ENCODE measurements at regions not wholly inside any gene's neighbourhood (a gene's known extent, or its start where the extent isn't known, plus 50 kb on each side); places are given as distances from the start of the nearest gene placed in this dataset.

GRCh38 chr1:190615818-190616217 lies 138.2 kb upstream of the BRINP3 start:
- no peak overlapping the region for H3K4me3 Mint-ChIP-seq
- no peak for ATAC-seq
- CTCF ChIA-PET, result no interaction called here

GRCh38 chr1:190616235-190616634 lies 138.6 kb upstream of the BRINP3 start:
- DNase-seq (no peak), ATAC-seq (no peak)
- H3K4me1 Mint-ChIP-seq, result no peaks in the 10 kb centered on the region
- H3K4me3 Mint-ChIP-seq, result no peak overlapping the region
- H3K27me3 Mint-ChIP-seq, result no peaks in the 10 kb centered on the region
- H3K27ac Mint-ChIP-seq, result no peak overlapping the region
- H3K36me3 Mint-ChIP-seq, result no peaks in the 10 kb centered on the region
- CTCF ChIA-PET, result no interaction called here
- peaks cover 6% of the 10 kb centered on the region for H3K9me3 Mint-ChIP-seq (ENCODE audit: low read depth)

More at GRCh38 chr1:190615818-190616217, 138.2 kb upstream of the BRINP3 start:
- H3K27me3 Mint-ChIP-seq, result no peaks in the 10 kb centered on the region
- H3K4me1 Mint-ChIP-seq, result no peaks in the 10 kb centered on the region
- H3K27ac Mint-ChIP-seq, result no peak overlapping the region
- no peaks in the 10 kb centered on the region for H3K36me3 Mint-ChIP-seq
- H3K9me3 Mint-ChIP-seq (ENCODE audit: low read depth), result peaks cover 6% of the 10 kb centered on the region
- DNase-seq, result no peak

- H3K9me3 Mint-ChIP-seq (ENCODE audit: low read depth), result peaks cover 6% of the 10 kb centered on the region
- H3K36me3 Mint-ChIP-seq, result no peaks in the 10 kb centered on the region
- H3K4me1 Mint-ChIP-seq, result no peaks in the 10 kb centered on the region
- H3K27ac Mint-ChIP-seq, result no peak overlapping the region
- CTCF ChIA-PET, result no interaction called here
- DNase-seq (no peak), ATAC-seq (no peak)
- H3K4me3 Mint-ChIP-seq, result no peak overlapping the region
- no peaks in the 10 kb centered on the region for H3K27me3 Mint-ChIP-seq
Observed at GRCh38 chr1:190619724-190620123, 142.1 kb upstream of the BRINP3 start.

GRCh38 chr1:190633488-190633887 lies 155.8 kb upstream of the BRINP3 start:
- H3K4me3 Mint-ChIP-seq, result no peak overlapping the region
- no peak for ATAC-seq
- no peak for DNase-seq
- no peak overlapping the region for H3K27ac Mint-ChIP-seq
- H3K4me1 Mint-ChIP-seq, result no peaks in the 10 kb centered on the region
- no peaks in the 10 kb centered on the region for H3K27me3 Mint-ChIP-seq
- H3K36me3 Mint-ChIP-seq, result no peaks in the 10 kb centered on the region
- CTCF ChIA-PET, result no interaction called here
- no peaks in the 10 kb centered on the region for H3K9me3 Mint-ChIP-seq (ENCODE audit: low read depth)

GRCh38 chr1:190634134-190634533 lies 156.5 kb upstream of the BRINP3 start:
- no peaks in the 10 kb centered on the region for H3K9me3 Mint-ChIP-seq (ENCODE audit: low read depth)
- DNase-seq (no peak), ATAC-seq (no peak)
- no peak overlapping the region for H3K27ac Mint-ChIP-seq
- H3K4me1 Mint-ChIP-seq, result no peaks in the 10 kb centered on the region
- H3K27me3 Mint-ChIP-seq, result no peaks in the 10 kb centered on the region
- H3K4me3 Mint-ChIP-seq, result no peak overlapping the region
- H3K36me3 Mint-ChIP-seq, result no peaks in the 10 kb centered on the region
- CTCF ChIA-PET, result no interaction called here

GRCh38 chr1:190649553-190649952 lies 171.9 kb upstream of the BRINP3 start:
- H3K27me3 Mint-ChIP-seq, result no peaks in the 10 kb centered on the region
- DNase-seq, result no peak
- H3K9me3 Mint-ChIP-seq (ENCODE audit: low read depth), result peaks cover 10% of the 10 kb centered on the region
- no peaks in the 10 kb centered on the region for H3K36me3 Mint-ChIP-seq
- peak overlapping the region; percentile 49 for H3K27ac Mint-ChIP-seq
- no peaks in the 10 kb centered on the region for H3K4me1 Mint-ChIP-seq
- no peak for ATAC-seq
- no peak overlapping the region for H3K4me3 Mint-ChIP-seq
- CTCF ChIA-PET, result no interaction called here

GRCh38 chr1:190658907-190659306 lies 181.2 kb upstream of the BRINP3 start:
- no peak for ATAC-seq

GRCh38 chr1:190663962-190664361 lies 186.3 kb upstream of the BRINP3 start:
- DNase-seq, result no peak
- Mint-ChIP-seq H3K9me3 (ENCODE audit: low read depth) (peaks cover 5% of the 10 kb centered on the region), H3K4me1 (no peaks in the 10 kb centered on the region), H3K4me3 (no peak overlapping the region), H3K36me3 (no peaks in the 10 kb centered on the region), H3K27me3 (no peaks in the 10 kb centered on the region), H3K27ac (no peak overlapping the region)
- CTCF ChIA-PET, result no interaction called here
- ATAC-seq, result no peak

More at GRCh38 chr1:190658907-190659306, 181.2 kb upstream of the BRINP3 start:
- no peaks in the 10 kb centered on the region for H3K27me3 Mint-ChIP-seq
- no peaks in the 10 kb centered on the region for H3K4me1 Mint-ChIP-seq
- CTCF ChIA-PET, result no interaction called here
- H3K9me3 Mint-ChIP-seq (ENCODE audit: low read depth), result peaks cover 5% of the 10 kb centered on the region
- H3K27ac Mint-ChIP-seq, result no peak overlapping the region
- no peaks in the 10 kb centered on the region for H3K36me3 Mint-ChIP-seq
- no peak for DNase-seq
- no peak overlapping the region for H3K4me3 Mint-ChIP-seq

- H3K9me3 Mint-ChIP-seq (ENCODE audit: low read depth), result peaks cover 5% of the 10 kb centered on the region
- H3K36me3 Mint-ChIP-seq, result no peaks in the 10 kb centered on the region
- H3K27me3 Mint-ChIP-seq, result no peaks in the 10 kb centered on the region
- no peak for DNase-seq
- H3K4me3 Mint-ChIP-seq, result no peak overlapping the region
- H3K27ac Mint-ChIP-seq, result no peak overlapping the region
- CTCF ChIA-PET, result no interaction called here
- no peaks in the 10 kb centered on the region for H3K4me1 Mint-ChIP-seq
- ATAC-seq, result no peak
Observed at GRCh38 chr1:190665045-190665444, 187.4 kb upstream of the BRINP3 start.

- Mint-ChIP-seq H3K4me1 (no peaks in the 10 kb centered on the region), H3K9me3 (ENCODE audit: low read depth) (peaks cover 2% of the 10 kb centered on the region), H3K4me3 (no peak overlapping the region), H3K27ac (no peak overlapping the region), H3K27me3 (no peaks in the 10 kb centered on the region), H3K36me3 (no peaks in the 10 kb centered on the region)
- DNase-seq (no peak), ATAC-seq (no peak)
- CTCF ChIA-PET, result no interaction called here
Observed at GRCh38 chr1:190667914-190668313, 190.2 kb upstream of the BRINP3 start.

- H3K27me3 Mint-ChIP-seq, result no peaks in the 10 kb centered on the region
- no peaks in the 10 kb centered on the region for H3K4me1 Mint-ChIP-seq
- CTCF ChIA-PET, result no interaction called here
- no peaks in the 10 kb centered on the region for H3K36me3 Mint-ChIP-seq
- H3K9me3 Mint-ChIP-seq (ENCODE audit: low read depth), result peaks cover 6% of the 10 kb centered on the region
- ATAC-seq (no peak), DNase-seq (no peak)
- H3K4me3 Mint-ChIP-seq, result no peak overlapping the region
- no peak overlapping the region for H3K27ac Mint-ChIP-seq
Observed at GRCh38 chr1:190679044-190679443, 201.4 kb upstream of the BRINP3 start.

- ATAC-seq (no peak), DNase-seq (no peak)
- no peak overlapping the region for H3K27ac Mint-ChIP-seq
- no peak overlapping the region for H3K4me3 Mint-ChIP-seq
- CTCF ChIA-PET, result no interaction called here
- no peaks in the 10 kb centered on the region for H3K36me3 Mint-ChIP-seq
- peaks cover 6% of the 10 kb centered on the region for H3K9me3 Mint-ChIP-seq (ENCODE audit: low read depth)
- no peaks in the 10 kb centered on the region for H3K4me1 Mint-ChIP-seq
- no peaks in the 10 kb centered on the region for H3K27me3 Mint-ChIP-seq
Observed at GRCh38 chr1:190679454-190679853, 201.8 kb upstream of the BRINP3 start.

- DNase-seq, result no peak
- no peak for ATAC-seq
- CTCF ChIA-PET, result no interaction called here
- Mint-ChIP-seq H3K4me1 (no peaks in the 10 kb centered on the region), H3K4me3 (no peak overlapping the region), H3K27me3 (no peaks in the 10 kb centered on the region), H3K9me3 (ENCODE audit: low read depth) (peaks cover 6% of the 10 kb centered on the region), H3K36me3 (no peaks in the 10 kb centered on the region), H3K27ac (no peak overlapping the region)
Observed at GRCh38 chr1:190679983-190680382, 202.3 kb upstream of the BRINP3 start.

- CTCF ChIA-PET, result no interaction called here
- H3K9me3 Mint-ChIP-seq (ENCODE audit: low read depth), result peaks cover 6% of the 10 kb centered on the region
- no peak for ATAC-seq
- H3K27ac Mint-ChIP-seq, result no peak overlapping the region
- DNase-seq, result no peak
- no peaks in the 10 kb centered on the region for H3K4me1 Mint-ChIP-seq
- no peaks in the 10 kb centered on the region for H3K27me3 Mint-ChIP-seq
- no peak overlapping the region for H3K4me3 Mint-ChIP-seq
- H3K36me3 Mint-ChIP-seq, result no peaks in the 10 kb centered on the region
Observed at GRCh38 chr1:190685676-190686075, 208.0 kb upstream of the BRINP3 start.

- Mint-ChIP-seq H3K27me3 (no peaks in the 10 kb centered on the region), H3K4me1 (no peaks in the 10 kb centered on the region), H3K4me3 (no peak overlapping the region), H3K9me3 (ENCODE audit: low read depth) (peaks cover 4% of the 10 kb centered on the region), H3K36me3 (no peaks in the 10 kb centered on the region), H3K27ac (no peak overlapping the region)
- CTCF ChIA-PET, result no interaction called here
- ATAC-seq, result no peak
- no peak for DNase-seq
Observed at GRCh38 chr1:190688096-190688495, 210.4 kb upstream of the BRINP3 start.

Measured in activated CD8-positive, alpha-beta memory T cell treated with anti-CD3 and anti-CD28 coated beads, Interleukin-2, amount 10 ng/mL, durations not matched to agents 7 days and 5 days (primary cell).